ENCODE measurements at regions not wholly inside any gene's neighbourhood (a gene's known extent, or its start where the extent isn't known, plus 50 kb on each side); places are given as distances from the start of the nearest gene placed in this dataset.

DNA sequence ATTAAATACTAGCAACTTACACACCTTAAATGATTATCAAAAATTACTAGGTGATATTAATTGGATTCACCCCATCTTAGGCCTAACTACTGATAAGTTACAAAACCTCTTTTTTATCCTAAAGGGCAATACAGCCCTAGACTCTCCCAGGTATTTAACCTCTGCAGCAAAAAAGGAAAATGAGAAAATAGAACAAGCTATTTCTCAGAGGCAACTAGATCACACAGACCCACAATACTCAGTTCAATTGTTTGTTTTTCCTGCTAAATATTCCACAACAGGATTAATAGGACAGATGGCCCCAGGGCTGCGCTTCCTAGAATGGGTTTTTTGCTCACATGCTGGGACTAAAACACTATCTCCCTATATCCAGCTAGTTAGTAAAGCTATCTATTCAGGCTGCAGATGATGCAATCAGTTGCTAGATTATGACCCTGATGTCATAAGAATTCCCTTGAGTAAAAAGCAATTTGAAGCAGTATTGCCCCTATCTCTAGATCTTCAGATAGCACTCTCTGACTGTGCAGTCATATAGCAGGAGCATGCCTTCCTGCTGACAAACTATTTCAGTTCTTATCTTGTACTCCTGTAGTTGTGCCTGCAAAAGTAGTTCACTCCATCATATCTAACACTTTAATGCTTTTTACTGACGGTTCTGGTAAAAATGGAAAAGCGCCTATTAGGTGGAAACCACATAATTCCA, 1595.5 kb upstream of the TENM4 start:
- no peaks in the 10 kb centered on the region for H3K9me3 ChIP-seq (ENCODE audit: low read length)
- H3K27me3 ChIP-seq (ENCODE audit: control insufficient read depth in 1 of 2, insufficient read depth in 2 of 2, low read length in 2 of 2): no peaks in the 10 kb centered on the region
- H3K36me3 ChIP-seq (ENCODE audit: insufficient read depth, low read length): no peaks in the 10 kb centered on the region
- H3K27ac ChIP-seq (ENCODE audit: low read depth, low read length): no peak overlapping the region
- H3K4me3 ChIP-seq (ENCODE audit: low read depth in 1 of 2, low read length in 2 of 2): no peak overlapping the region
- no peak overlapping the region for H3K9ac ChIP-seq (ENCODE audit: low read length)
- no peaks in the 10 kb centered on the region for H3K4me1 ChIP-seq (ENCODE audit: insufficient read depth, low read length)

DNA sequence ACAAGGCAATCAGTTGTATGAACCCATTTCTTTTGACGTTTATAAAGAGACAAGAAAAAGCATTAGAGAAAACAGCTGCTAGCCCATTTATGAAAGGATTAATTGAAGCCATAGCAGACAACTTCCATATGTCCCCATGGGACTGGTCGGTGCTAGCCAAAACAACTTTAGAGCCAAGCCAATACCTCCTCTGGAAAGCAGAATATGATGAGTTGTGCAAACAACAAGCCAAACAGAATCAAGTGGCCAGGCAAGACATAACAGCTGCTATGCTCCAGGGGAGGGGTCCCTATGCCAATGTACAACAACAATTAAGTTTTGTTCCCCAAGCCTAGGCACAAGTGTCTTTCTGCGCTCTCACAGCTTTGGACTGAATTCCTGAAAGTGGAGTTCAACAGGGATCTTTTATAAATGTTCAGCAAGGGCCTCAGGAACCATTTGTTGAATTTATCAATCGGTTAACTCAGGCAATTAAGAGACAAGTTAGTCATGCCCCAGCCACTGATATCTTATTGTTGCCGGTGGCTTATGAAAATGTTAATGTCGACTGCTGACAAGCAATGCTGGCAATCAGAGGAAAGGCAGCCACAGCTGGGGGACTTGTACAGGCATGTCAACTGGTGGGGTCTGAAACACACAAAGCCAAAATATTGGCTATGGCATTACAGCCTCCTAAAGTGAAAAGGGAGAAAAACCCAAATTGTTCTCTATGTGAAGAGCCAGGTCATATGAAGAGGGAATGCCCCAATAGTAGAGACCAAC, 1593.1 kb upstream of the TENM4 start:
- no peaks in the 10 kb centered on the region for H3K4me1 ChIP-seq (ENCODE audit: insufficient read depth, low read length)
- no peaks in the 10 kb centered on the region for H3K36me3 ChIP-seq (ENCODE audit: insufficient read depth, low read length)
- H3K27me3 ChIP-seq (ENCODE audit: control insufficient read depth in 1 of 2, insufficient read depth in 2 of 2, low read length in 2 of 2): no peaks in the 10 kb centered on the region
- no peaks in the 10 kb centered on the region for H3K9me3 ChIP-seq (ENCODE audit: low read length)
- H3K27ac ChIP-seq (ENCODE audit: low read depth, low read length): no peak overlapping the region
- no peak overlapping the region for H3K9ac ChIP-seq (ENCODE audit: low read length)
- no peak overlapping the region for H3K4me3 ChIP-seq (ENCODE audit: low read depth in 1 of 2, low read length in 2 of 2)

DNA sequence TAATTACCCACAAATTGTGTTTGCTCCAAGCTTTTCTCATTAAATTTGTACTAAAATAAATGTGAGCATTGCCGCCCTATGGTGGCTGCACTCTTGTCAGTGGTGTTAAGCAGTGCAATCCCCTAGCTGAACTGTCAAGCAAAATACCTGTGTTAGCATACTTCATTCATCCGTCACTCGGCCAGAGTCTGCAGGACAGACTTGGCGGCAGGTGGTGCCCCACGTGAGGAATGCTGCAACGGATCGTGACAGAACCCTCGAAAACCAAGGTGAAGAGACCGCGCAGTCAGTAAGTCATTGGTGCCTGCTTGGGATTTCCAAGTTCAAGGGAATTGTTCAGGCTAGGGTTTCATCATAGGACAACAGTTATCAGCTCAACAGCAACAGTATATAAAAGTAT, 1592.1 kb upstream of the TENM4 start:
- H3K9ac ChIP-seq (ENCODE audit: low read length): no peak overlapping the region
- no peaks in the 10 kb centered on the region for H3K9me3 ChIP-seq (ENCODE audit: low read length)
- no peak overlapping the region for H3K27ac ChIP-seq (ENCODE audit: low read depth, low read length)
- no peaks in the 10 kb centered on the region for H3K4me1 ChIP-seq (ENCODE audit: insufficient read depth, low read length)
- no peaks in the 10 kb centered on the region for H3K27me3 ChIP-seq (ENCODE audit: control insufficient read depth in 1 of 2, insufficient read depth in 2 of 2, low read length in 2 of 2)
- no peak overlapping the region for H3K4me3 ChIP-seq (ENCODE audit: low read depth in 1 of 2, low read length in 2 of 2)
- H3K36me3 ChIP-seq (ENCODE audit: insufficient read depth, low read length): no peaks in the 10 kb centered on the region

DNA sequence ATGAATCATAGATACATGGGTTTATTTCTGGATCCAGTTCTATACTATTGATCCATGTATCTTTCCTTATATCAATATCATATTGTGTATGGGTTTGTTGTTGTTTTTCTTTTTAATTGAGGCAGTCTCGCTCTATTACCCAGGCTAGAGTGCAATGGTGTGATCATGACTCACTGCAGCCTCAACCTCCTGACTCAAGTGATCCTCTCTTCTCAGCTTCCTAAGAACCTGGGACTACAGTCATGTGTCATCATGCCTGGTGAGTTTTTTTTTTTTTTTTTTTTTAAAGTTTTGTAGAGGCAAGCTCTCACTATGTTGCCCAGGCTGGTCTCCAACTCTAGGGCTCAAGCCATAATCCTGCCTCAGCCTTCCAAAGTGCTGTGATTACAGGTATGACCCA, 1589.4 kb upstream of the TENM4 start:
- Histone ChIP-seq H3K9ac (ENCODE audit: low read length) (no peak overlapping the region), H3K4me3 (ENCODE audit: low read depth in 1 of 2, low read length in 2 of 2) (no peak overlapping the region)

DNA sequence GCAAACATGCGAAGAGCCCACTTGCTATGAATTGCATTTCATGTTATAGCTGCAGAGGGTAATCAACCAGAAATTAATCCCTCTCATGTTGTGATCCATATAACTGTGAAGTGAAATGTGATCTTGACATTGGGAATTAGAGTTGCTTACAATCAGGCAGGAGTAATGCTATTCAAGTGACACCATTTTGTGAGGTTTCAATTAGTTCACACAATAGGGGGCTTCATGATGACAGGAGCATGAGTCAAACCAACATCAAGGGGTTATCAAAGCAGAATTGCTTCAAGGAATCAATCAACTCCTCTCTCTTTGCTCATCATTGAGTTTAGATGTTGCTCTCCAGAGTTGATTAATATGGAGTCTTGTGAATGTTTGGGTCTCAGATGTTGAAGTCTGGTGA, 1585.2 kb upstream of the TENM4 start:
- Histone ChIP-seq H3K9me3 (ENCODE audit: low read length) (no peaks in the 10 kb centered on the region), H3K36me3 (ENCODE audit: insufficient read depth, low read length) (no peaks in the 10 kb centered on the region), H3K9ac (ENCODE audit: low read length) (no peak overlapping the region), H3K27me3 (ENCODE audit: control insufficient read depth in 1 of 2, insufficient read depth in 2 of 2, low read length in 2 of 2) (no peaks in the 10 kb centered on the region), H3K27ac (ENCODE audit: low read depth, low read length) (no peak overlapping the region), H3K4me3 (ENCODE audit: low read depth in 1 of 2, low read length in 2 of 2) (no peak overlapping the region), H3K4me1 (ENCODE audit: insufficient read depth, low read length) (no peaks in the 10 kb centered on the region)

More for the DNA sequence above, 1589.4 kb upstream of the TENM4 start:
- Histone ChIP-seq H3K36me3 (ENCODE audit: insufficient read depth, low read length) (no peaks in the 10 kb centered on the region), H3K9me3 (ENCODE audit: low read length) (no peaks in the 10 kb centered on the region), H3K4me1 (ENCODE audit: insufficient read depth, low read length) (no peaks in the 10 kb centered on the region), H3K27ac (ENCODE audit: low read depth, low read length) (no peak overlapping the region), H3K27me3 (ENCODE audit: control insufficient read depth in 1 of 2, insufficient read depth in 2 of 2, low read length in 2 of 2) (no peaks in the 10 kb centered on the region)

DNA sequence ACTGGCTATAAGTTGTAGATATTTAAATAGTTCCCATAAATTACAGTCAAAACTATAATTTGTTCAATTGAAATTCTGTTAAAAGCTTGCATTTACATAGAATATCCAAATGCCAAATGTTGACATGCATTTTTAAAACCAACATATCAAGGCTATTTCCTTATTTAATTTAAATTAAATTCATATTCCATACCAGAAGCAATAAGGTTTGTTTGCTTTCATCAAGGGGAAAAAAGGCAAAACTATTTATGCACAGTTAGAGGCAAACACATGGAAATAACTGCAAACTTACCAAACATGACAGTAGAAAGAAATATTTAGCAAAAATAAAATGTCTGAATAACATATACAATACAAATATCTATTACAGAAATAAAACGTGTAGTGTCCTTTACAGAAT, 1581.2 kb upstream of the TENM4 start:
- Histone ChIP-seq H3K36me3 (ENCODE audit: insufficient read depth, low read length) (no peaks in the 10 kb centered on the region), H3K27ac (ENCODE audit: low read depth, low read length) (no peak overlapping the region), H3K9ac (ENCODE audit: low read length) (no peak overlapping the region), H3K4me1 (ENCODE audit: insufficient read depth, low read length) (no peaks in the 10 kb centered on the region), H3K27me3 (ENCODE audit: control insufficient read depth in 1 of 2, insufficient read depth in 2 of 2, low read length in 2 of 2) (no peaks in the 10 kb centered on the region), H3K4me3 (ENCODE audit: low read depth in 1 of 2, low read length in 2 of 2) (no peak overlapping the region), H3K9me3 (ENCODE audit: low read length) (no peaks in the 10 kb centered on the region)

DNA sequence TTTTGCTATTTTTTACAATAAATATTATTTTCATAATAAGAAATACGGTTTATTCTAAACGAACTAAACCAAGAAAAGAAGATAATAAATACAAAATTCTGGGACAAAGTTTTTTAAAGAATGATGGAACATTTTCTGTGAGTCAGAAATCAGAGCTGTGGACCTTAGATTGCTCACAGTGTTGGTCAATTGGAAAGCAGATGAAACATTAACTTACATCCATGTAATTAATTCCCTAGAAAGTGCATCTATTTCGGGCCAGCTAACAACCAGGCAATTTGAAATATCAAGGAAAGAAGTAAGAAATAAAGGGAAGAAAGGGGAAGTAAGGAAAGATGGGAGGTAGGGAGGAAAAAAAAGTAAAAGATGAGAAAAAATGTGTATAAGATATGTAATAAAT, 1569.8 kb upstream of the TENM4 start:
- Histone ChIP-seq H3K36me3 (ENCODE audit: insufficient read depth, low read length) (no peaks in the 10 kb centered on the region), H3K9me3 (ENCODE audit: low read length) (no peaks in the 10 kb centered on the region), H3K27ac (ENCODE audit: low read depth, low read length) (no peak overlapping the region), H3K4me3 (ENCODE audit: low read depth in 1 of 2, low read length in 2 of 2) (no peak overlapping the region), H3K9ac (ENCODE audit: low read length) (no peak overlapping the region), H3K27me3 (ENCODE audit: control insufficient read depth in 1 of 2, insufficient read depth in 2 of 2, low read length in 2 of 2) (no peaks in the 10 kb centered on the region), H3K4me1 (ENCODE audit: insufficient read depth, low read length) (no peaks in the 10 kb centered on the region)

DNA sequence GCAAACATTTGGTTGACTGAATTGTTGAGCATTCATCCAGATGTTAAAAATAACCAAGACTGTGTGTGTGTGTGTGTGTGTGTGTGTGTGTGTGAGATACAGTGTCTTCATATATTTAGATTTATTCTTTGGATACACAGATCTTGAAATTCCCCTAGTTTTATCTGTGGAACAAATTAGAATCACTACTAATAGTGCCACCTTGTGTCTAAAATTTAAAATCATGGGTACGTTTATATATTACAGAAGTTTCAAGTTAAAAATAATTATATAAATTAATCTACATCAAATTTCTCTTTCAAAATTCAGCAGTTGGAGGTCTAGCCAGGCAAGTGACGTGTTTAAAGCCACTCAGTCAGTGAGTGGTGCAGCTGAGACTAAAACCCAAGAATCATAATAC, 1566.2 kb upstream of the TENM4 start:
- Histone ChIP-seq H3K9ac (ENCODE audit: low read length) (no peak overlapping the region), H3K27me3 (ENCODE audit: control insufficient read depth in 1 of 2, insufficient read depth in 2 of 2, low read length in 2 of 2) (no peaks in the 10 kb centered on the region), H3K9me3 (ENCODE audit: low read length) (no peaks in the 10 kb centered on the region), H3K27ac (ENCODE audit: low read depth, low read length) (no peak overlapping the region), H3K36me3 (ENCODE audit: insufficient read depth, low read length) (no peaks in the 10 kb centered on the region), H3K4me1 (ENCODE audit: insufficient read depth, low read length) (no peaks in the 10 kb centered on the region), H3K4me3 (ENCODE audit: low read depth in 1 of 2, low read length in 2 of 2) (no peak overlapping the region)

DNA sequence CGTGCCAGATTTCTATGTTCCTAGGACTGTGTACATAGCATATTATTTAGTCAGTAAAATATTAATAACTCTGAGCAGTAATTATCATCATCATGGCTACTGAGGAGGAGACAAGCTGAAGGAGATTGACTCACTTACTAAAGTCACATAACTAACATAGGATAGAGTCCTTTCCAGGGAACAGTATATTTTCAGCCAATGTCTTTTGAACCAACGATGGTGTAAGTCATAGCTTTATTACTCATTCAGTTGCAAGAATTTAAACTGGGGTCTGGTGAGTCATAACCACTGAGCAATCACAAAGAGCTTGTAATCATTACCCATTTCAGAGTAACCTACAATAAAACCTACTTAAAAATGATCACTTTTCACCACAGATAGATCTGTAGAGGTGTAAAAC, 1564.8 kb upstream of the TENM4 start:
- no peaks in the 10 kb centered on the region for H3K4me1 ChIP-seq (ENCODE audit: insufficient read depth, low read length)
- no peak overlapping the region for H3K4me3 ChIP-seq (ENCODE audit: low read depth in 1 of 2, low read length in 2 of 2)
- H3K9me3 ChIP-seq (ENCODE audit: low read length): no peaks in the 10 kb centered on the region
- no peak overlapping the region for H3K27ac ChIP-seq (ENCODE audit: low read depth, low read length)
- no peaks in the 10 kb centered on the region for H3K36me3 ChIP-seq (ENCODE audit: insufficient read depth, low read length)
- H3K27me3 ChIP-seq (ENCODE audit: control insufficient read depth in 1 of 2, insufficient read depth in 2 of 2, low read length in 2 of 2): no peaks in the 10 kb centered on the region
- no peak overlapping the region for H3K9ac ChIP-seq (ENCODE audit: low read length)

DNA sequence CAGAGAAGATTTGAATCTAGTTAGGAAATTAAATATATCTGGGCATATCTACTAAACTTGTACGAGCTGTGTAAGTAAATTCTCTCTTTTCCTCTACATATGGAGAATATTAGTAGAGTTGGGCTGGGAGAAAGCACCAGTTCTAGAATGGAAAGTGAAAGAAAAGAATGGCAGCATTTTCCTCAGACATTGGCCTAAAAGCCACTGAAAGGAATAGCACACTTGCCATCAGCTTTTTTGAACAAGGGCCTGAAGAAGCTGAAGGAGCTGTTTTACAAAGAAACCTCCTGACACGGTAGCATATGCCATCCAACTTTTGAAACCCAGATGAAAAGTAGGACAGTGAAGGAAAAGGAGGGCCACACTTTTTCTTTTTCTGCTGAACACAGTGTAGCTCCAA, 1563.7 kb upstream of the TENM4 start:
- Histone ChIP-seq H3K4me3 (ENCODE audit: low read depth in 1 of 2, low read length in 2 of 2) (no peak overlapping the region), H3K4me1 (ENCODE audit: insufficient read depth, low read length) (no peaks in the 10 kb centered on the region), H3K27me3 (ENCODE audit: control insufficient read depth in 1 of 2, insufficient read depth in 2 of 2, low read length in 2 of 2) (no peaks in the 10 kb centered on the region), H3K36me3 (ENCODE audit: insufficient read depth, low read length) (no peaks in the 10 kb centered on the region), H3K9me3 (ENCODE audit: low read length) (no peaks in the 10 kb centered on the region), H3K27ac (ENCODE audit: low read depth, low read length) (no peak overlapping the region), H3K9ac (ENCODE audit: low read length) (no peak overlapping the region)

DNA sequence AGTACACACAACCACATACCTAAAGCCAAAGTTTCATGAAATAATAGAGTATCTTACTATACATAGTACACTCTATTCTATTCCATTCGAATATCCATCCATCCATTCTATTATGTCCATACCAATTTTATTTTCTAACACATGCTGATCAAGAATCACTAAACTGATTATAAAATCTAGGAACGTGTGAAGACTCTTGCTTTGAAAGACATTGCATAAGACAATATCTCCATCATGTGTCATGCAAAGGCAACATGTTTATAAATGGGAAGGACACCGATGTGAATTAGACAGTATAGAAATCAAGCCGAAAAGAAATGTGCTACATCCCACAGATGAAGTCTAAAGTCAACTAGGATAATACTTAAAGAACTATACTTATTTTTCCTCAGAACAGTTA, 1561.5 kb upstream of the TENM4 start:
- Histone ChIP-seq H3K27me3 (ENCODE audit: control insufficient read depth in 1 of 2, insufficient read depth in 2 of 2, low read length in 2 of 2) (no peaks in the 10 kb centered on the region), H3K27ac (ENCODE audit: low read depth, low read length) (no peak overlapping the region), H3K9ac (ENCODE audit: low read length) (no peak overlapping the region), H3K4me1 (ENCODE audit: insufficient read depth, low read length) (no peaks in the 10 kb centered on the region), H3K36me3 (ENCODE audit: insufficient read depth, low read length) (no peaks in the 10 kb centered on the region), H3K9me3 (ENCODE audit: low read length) (no peaks in the 10 kb centered on the region), H3K4me3 (ENCODE audit: low read depth in 1 of 2, low read length in 2 of 2) (no peak overlapping the region)

DNA sequence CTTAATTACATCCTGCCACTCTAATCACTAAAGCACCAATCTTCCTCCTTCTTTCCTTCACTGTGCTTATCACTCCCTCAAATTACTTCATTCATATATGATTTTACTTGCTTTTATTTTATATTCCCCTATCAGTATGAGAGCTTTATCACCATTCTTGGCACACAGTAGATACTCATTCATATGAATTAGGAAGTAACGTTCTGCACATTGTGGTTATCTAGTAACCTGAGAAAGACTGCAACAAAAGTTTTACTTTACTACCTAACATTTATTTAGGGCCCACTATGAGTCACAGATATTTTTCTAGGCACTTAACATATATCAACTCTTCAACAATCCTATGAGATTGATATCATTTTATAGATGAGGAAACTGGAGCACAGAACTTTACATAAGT, 1559.9 kb upstream of the TENM4 start:
- Histone ChIP-seq H3K4me3 (ENCODE audit: low read depth in 1 of 2, low read length in 2 of 2) (no peak overlapping the region), H3K27ac (ENCODE audit: low read depth, low read length) (no peak overlapping the region), H3K27me3 (ENCODE audit: control insufficient read depth in 1 of 2, insufficient read depth in 2 of 2, low read length in 2 of 2) (no peaks in the 10 kb centered on the region), H3K36me3 (ENCODE audit: insufficient read depth, low read length) (no peaks in the 10 kb centered on the region), H3K9me3 (ENCODE audit: low read length) (no peaks in the 10 kb centered on the region), H3K4me1 (ENCODE audit: insufficient read depth, low read length) (no peaks in the 10 kb centered on the region), H3K9ac (ENCODE audit: low read length) (no peak overlapping the region)

All from muscle layer of colon (tissue), 2 donors.